ENCODE measurements at regions not wholly inside any gene's neighbourhood (a gene's known extent, or its start where the extent isn't known, plus 50 kb on each side); places are given as distances from the start of the nearest gene placed in this dataset.

- TF ChIP-seq CHD7 (IDR thresholded peaks at IDR 0.05; ENCODE audit: insufficient replicate concordance, low read length): no peak
- TF ChIP-seq BACH1 (IDR thresholded peaks at IDR 0.05; ENCODE audit: low read length): no peak
- TF ChIP-seq SIX5 (IDR thresholded peaks at IDR 0.05; ENCODE audit: low read depth, low read length): no peak
- no peak for TF ChIP-seq EZH2 (IDR thresholded peaks at IDR 0.05; ENCODE audit: low read depth, low read length, severe bottlenecking)
- no peak for TF ChIP-seq E2F6 (IDR thresholded peaks at IDR 0.05)
- no peak for TF ChIP-seq CREB1 (IDR thresholded peaks at IDR 0.05)
- TF ChIP-seq ATF3 (IDR thresholded peaks at IDR 0.05; ENCODE audit: insufficient read depth, low read depth, low read length): no peak
- no peak for TF ChIP-seq HDAC6 (IDR thresholded peaks at IDR 0.05; ENCODE audit: low read depth, low read length)
- no peak for TF ChIP-seq CHD2 (IDR thresholded peaks at IDR 0.05; ENCODE audit: low read length)
- TF ChIP-seq GABPA (IDR thresholded peaks at IDR 0.05; ENCODE audit: borderline replicate concordance, insufficient read depth, low read length): no peak
Measured at GRCh38 chr4:154015578-154015977, 226.7 kb upstream of the SFRP2 start (continued).

Data from H1 (cell line).